ENCODE measurements at regions not wholly inside any gene's neighbourhood (a gene's known extent, or its start where the extent isn't known, plus 50 kb on each side); places are given as distances from the start of the nearest gene placed in this dataset.

- TF ChIP-seq ZNF445 (CRISPR knock-in tag; IDR thresholded peaks at IDR 0.05; ENCODE audit: low read depth): no peak
- no peak for TF ChIP-seq THAP7 (CRISPR knock-in tag; IDR thresholded peaks at IDR 0.05)
- no peak for TF ChIP-seq HMGXB4 (CRISPR knock-in tag; IDR thresholded peaks at IDR 0.05)
- TF ChIP-seq ATF4 (CRISPR knock-in tag; IDR thresholded peaks at IDR 0.05): no peak
- TF ChIP-seq CTCF (IDR thresholded peaks at IDR 0.05 in 2 of 3, conservative IDR thresholded peaks at IDR 0.05 in 1 of 3; ENCODE audit: insufficient read depth in 2 of 3, low read depth in 1 of 3, low read length in 3 of 3): no peak
- no peak for TF ChIP-seq TCF7 (IDR thresholded peaks at IDR 0.05; ENCODE audit: borderline replicate concordance)
- no peak for TF ChIP-seq CEBPB (tag; IDR thresholded peaks at IDR 0.05)
- no peak for TF ChIP-seq YY1 (IDR thresholded peaks at IDR 0.05; ENCODE audit: borderline replicate concordance in 1 of 3, control insufficient read depth in 1 of 3, extremely low read depth in 1 of 3, insufficient read depth in 3 of 3, insufficient read length in 1 of 3, insufficient replicate concordance in 2 of 3, low read depth in 1 of 3, low read length in 2 of 3)
- no peak for TF ChIP-seq ARHGAP35 (IDR thresholded peaks at IDR 0.05; ENCODE audit: partially characterized antibody)
- no peak for TF ChIP-seq JUN (IDR thresholded peaks at IDR 0.05; ENCODE audit: borderline replicate concordance, low read depth, low read length)
- TF ChIP-seq JUN (CRISPR knock-in tag; IDR thresholded peaks at IDR 0.05; ENCODE audit: borderline replicate concordance): no peak
- TF ChIP-seq ATF2 (CRISPR knock-in tag; IDR thresholded peaks at IDR 0.05): no peak
- TF ChIP-seq TBL1XR1 (IDR thresholded peaks at IDR 0.05; ENCODE audit: low read length in 2 of 2): no peak
Measured at GRCh38 chr7:16094651-16095050, 326.7 kb downstream of the CRPPA start.
